LHCN-M2 (cell line): ENCODE measurements at regions not wholly inside any gene's neighbourhood (a gene's known extent, or its start where the extent isn't known, plus 50 kb on each side); places are given as distances from the start of the nearest gene placed in this dataset.

Experiments used
- DNase-seq: peaks from one replicate; pipeline ENCODE4 v3.0.0-alpha.2; 2012; ENCODE audit warnings: low read depth

- no peak for DNase-seq
Observed at GRCh38 chr15:47552978-47553608, 164.2 kb upstream of the SEMA6D start.

- DNase-seq, result no peak
Observed at GRCh38 chr15:47553947-47554346, 163.4 kb upstream of the SEMA6D start.

- no peak for DNase-seq
Observed at GRCh38 chr15:47561102-47561501, 156.2 kb upstream of the SEMA6D start.

GRCh38 chr15:47565949-47566348 is 151.4 kb upstream of the SEMA6D start:
- peak; percentile 0 for DNase-seq

- DNase-seq, result no peak
Observed at GRCh38 chr15:47566610-47567009, 150.7 kb upstream of the SEMA6D start.

DNA sequence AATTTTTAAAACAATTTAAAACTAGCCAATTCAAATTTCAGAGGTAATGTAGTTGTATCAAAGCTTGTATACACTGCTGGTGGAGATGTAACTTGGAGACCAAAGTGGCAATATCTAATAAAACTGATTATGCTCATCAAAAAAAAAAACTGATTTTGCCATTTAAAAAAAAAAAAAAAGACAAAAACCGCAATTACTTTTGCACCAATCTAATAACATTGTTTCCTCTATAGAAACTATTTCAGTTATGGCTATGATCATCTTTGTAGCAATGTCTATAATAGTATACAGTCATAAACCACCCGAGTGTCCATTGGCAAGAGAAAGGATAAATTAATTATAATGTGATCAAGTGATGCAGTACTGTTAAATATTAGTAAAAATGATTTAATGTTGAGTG is 149.3 kb upstream of the SEMA6D start:
- no peak for DNase-seq

DNA sequence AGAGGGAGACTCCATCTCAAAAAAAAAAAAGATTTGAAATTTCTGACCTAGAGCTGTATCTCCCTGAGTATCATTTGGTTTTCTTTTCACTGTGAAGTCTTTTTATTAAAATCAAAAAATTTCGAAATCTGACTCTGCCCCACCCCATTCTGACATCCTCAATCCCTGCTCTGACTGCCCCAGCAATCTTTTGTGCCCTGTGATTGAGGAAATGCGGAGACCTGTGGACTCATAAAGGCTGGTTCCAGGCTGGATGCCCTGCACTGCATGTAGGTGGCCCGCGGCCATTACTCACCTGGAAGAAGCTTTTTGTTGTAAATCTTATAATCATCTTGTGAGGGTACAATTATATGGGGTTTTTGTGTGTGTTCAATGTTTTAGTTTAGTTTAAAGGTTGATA is 147.3 kb upstream of the SEMA6D start:
- DNase-seq, result no peak

GRCh38 chr15:47570451-47570850 is 146.9 kb upstream of the SEMA6D start:
- no peak for DNase-seq

DNA sequence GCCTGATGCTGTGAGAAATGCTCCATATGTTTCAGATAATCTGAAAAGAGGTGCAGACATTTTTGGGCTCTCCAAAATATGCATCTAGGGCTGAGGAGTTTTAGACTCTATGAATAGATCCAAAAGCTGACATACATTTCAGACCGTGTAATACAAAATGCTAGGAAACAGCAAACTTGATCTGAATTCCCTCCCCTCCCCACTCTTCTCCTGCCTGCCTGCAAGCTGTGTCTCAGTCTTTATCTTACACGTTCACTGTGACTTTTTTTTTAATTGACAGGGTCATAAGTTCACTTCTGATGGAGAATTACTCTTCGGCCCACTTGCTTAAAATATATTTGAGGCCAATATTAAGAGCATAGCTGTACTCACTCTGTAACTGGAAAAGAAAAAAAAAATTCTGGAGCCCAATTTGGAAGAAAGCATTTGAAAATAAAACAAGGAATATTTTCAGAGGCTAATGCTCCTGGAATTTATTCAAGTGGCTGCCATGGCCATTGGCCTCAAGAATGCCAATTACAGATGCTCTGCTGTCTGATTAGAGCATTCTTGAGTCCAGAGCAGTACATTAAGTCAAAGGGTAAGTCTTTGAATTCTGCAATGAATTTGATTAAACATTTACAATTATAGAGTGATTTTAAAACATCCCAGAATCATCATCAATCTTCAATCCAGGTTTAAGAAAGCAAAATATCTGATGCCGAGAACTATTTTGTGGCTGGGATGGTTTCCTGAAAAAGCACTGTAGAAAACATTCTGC is 146.2 kb upstream of the SEMA6D start:
- DNase-seq, result no peak

- no peak for DNase-seq
Observed at GRCh38 chr15:47573673-47574072, 143.6 kb upstream of the SEMA6D start.

GRCh38 chr15:47577000-47577399 is 140.3 kb upstream of the SEMA6D start:
- DNase-seq, result no peak

DNA sequence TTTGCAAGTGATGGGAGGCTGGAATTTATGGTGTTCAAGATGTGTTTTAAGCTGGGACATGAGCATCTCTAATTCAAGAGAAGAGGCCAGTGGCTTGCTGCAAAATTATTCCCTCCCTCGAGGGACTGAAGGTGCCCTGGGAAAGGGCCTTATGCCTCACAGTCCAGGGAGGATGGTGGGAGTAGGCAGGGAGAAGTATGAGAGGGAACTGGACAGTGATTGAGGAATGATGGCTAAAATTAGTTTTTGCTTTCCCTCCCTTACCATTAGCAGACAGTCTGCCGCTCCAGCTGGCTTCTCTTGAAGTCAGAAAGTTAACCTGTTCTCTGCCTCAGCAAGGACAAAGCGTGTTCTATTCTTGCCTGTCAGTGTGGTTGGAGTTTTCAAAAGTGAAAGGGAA is 139.8 kb upstream of the SEMA6D start:
- DNase-seq, result no peak

GRCh38 chr15:47582233-47582632 is 135.1 kb upstream of the SEMA6D start:
- no peak for DNase-seq

- no peak for DNase-seq
Observed at GRCh38 chr15:47584316-47584715, 133.0 kb upstream of the SEMA6D start.

- no peak for DNase-seq
Observed at GRCh38 chr15:47586653-47587224, 130.6 kb upstream of the SEMA6D start.

GRCh38 chr15:47587940-47588802 is 129.1 kb upstream of the SEMA6D start:
- no peak for DNase-seq

GRCh38 chr15:47588958-47589357 is 128.3 kb upstream of the SEMA6D start:
- DNase-seq, result no peak

GRCh38 chr15:47598996-47599395 is 118.3 kb upstream of the SEMA6D start:
- DNase-seq, result no peak

DNA sequence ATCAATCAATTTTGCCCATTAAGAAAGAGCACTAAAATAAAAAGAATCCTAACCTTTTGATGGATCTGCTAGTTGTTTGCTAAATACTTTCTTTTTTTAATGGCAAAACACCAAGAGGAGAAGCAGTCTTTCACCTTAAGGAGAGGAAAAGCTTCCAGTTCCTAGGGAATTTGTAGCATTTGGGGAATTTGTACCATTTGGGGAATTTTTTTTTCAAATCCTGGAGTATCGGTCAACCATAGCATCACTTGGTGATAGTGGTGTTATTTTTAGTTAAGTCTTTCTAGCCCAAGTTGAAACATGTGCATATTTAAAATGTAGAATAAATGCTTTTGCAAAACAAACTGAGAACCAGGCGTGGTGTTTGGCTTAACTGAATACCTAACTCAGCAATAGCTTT is 117.5 kb upstream of the SEMA6D start:
- no peak for DNase-seq

- DNase-seq, result no peak
Observed at GRCh38 chr15:47602121-47602520, 115.2 kb upstream of the SEMA6D start.

DNA sequence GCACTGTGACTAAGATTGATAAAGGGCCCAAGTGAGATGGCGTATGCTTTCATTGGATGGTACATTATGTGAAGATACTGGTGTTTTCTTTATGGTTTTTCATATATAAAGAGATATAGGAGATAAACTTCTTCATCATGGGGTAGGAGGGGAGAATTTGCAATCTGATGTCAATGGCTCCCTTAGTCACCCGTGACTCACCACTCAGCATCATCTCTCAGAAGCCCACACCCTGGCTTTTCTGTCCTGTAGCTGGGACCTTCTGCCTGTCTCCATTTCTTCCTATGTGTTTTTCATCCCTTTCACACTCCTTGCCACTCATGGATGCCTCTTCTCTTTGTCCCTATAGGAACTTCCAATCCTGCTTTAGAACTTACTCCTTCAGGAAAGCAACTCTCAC is 114.3 kb upstream of the SEMA6D start:
- no peak for DNase-seq

- no peak for DNase-seq
Observed at GRCh38 chr15:47607695-47608094, 109.6 kb upstream of the SEMA6D start.
